GM19455 (cell line): ENCODE measurements at regions not wholly inside any gene's neighbourhood (a gene's known extent, or its start where the extent isn't known, plus 50 kb on each side); places are given as distances from the start of the nearest gene placed in this dataset.
A peak's percentile ranks its signal among the peaks of the same experiment; 100 is the strongest.

ENCODE experiments used
- ATAC-seq: cut with Tn5 transposase; IDR thresholded peaks from one replicate; pipeline ENCODE4 v1.9.1; 2021; ENCODE audit not compliant: unreplicated experiment

- ATAC-seq, result no peak
Observed at GRCh38 chr7:131010717-131011431, 276.9 kb upstream of the KLF14 start.

- no peak for ATAC-seq
Observed at GRCh38 chr7:131011432-131011742, 277.4 kb upstream of the KLF14 start.

GRCh38 chr7:131011976-131012375 lies 278.0 kb upstream of the KLF14 start:
- no peak for ATAC-seq

- no peak for ATAC-seq
Observed at GRCh38 chr7:131012477-131013031, 278.5 kb upstream of the KLF14 start.

GRCh38 chr7:131013716-131014115 lies 279.7 kb upstream of the KLF14 start:
- no peak for ATAC-seq

GRCh38 chr7:131014906-131015656 lies 281.1 kb upstream of the KLF14 start:
- no peak for ATAC-seq

GRCh38 chr7:131015657-131015958 lies 281.6 kb upstream of the KLF14 start:
- no peak for ATAC-seq

- no peak for ATAC-seq
Observed at GRCh38 chr7:131016230-131016629, 282.2 kb upstream of the KLF14 start.

- ATAC-seq, result no peak
Observed at GRCh38 chr7:131019351-131019750, 285.3 kb upstream of the KLF14 start.

- peak; percentile 35 for ATAC-seq
Observed at GRCh38 chr7:131020759-131021261, 286.8 kb upstream of the KLF14 start.

- ATAC-seq, result peak; percentile 57
Observed at GRCh38 chr7:131021460-131021859, 287.5 kb upstream of the KLF14 start.

GRCh38 chr7:131021902-131022301 lies 287.9 kb upstream of the KLF14 start:
- ATAC-seq, result no peak

GRCh38 chr7:131026297-131027000 lies 292.4 kb upstream of the KLF14 start:
- ATAC-seq, result no peak

GRCh38 chr7:131027287-131027773 lies 293.3 kb upstream of the KLF14 start:
- ATAC-seq, result no peak

- no peak for ATAC-seq
Observed at GRCh38 chr7:131028295-131028694, 294.3 kb upstream of the KLF14 start.

GRCh38 chr7:131029002-131029401 lies 295.0 kb upstream of the KLF14 start:
- ATAC-seq, result no peak

GRCh38 chr7:131031099-131031868 lies 296.4 kb upstream of the MKLN1 start:
- ATAC-seq, result peak; percentile 60

- no peak for ATAC-seq
Observed at GRCh38 chr7:131032786-131033185, 294.9 kb upstream of the MKLN1 start.

GRCh38 chr7:131034166-131034881 lies 293.4 kb upstream of the MKLN1 start:
- ATAC-seq, result no peak

- no peak for ATAC-seq
Observed at GRCh38 chr7:131035088-131035770, 292.4 kb upstream of the MKLN1 start.
